Embryonic facial prominence (tissue), 1 donor: ENCODE measurements at regions not wholly inside any gene's neighbourhood (a gene's known extent, or its start where the extent isn't known, plus 50 kb on each side); places are given as distances from the start of the nearest gene placed in this dataset.
"Not testable (repeated sequence)": the region's sequence is repeated elsewhere in the genome, so short reads cannot be mapped to it uniquely, and the experiment has no call there.

Experiments
- DNase-seq: peaks from one replicate; pipeline ENCODE4 v3.0.0-alpha.2; 2016; ENCODE audit errors: extremely low spot score

- DNase-seq = no peak
Measured at GRCh38 chr1:118298397-118298796, 113.4 kb upstream of the SPAG17 start.

- DNase-seq = no peak
Measured at GRCh38 chr1:118297521-118297920, 112.5 kb upstream of the SPAG17 start.

- DNase-seq = no peak
Measured at GRCh38 chr1:118294875-118295642, 110.0 kb upstream of the SPAG17 start.

GRCh38 chr1:118291661-118292060, 106.6 kb upstream of the SPAG17 start:
- DNase-seq = no peak

- no peak for DNase-seq
Measured at GRCh38 chr1:118290571-118290970, 105.5 kb upstream of the SPAG17 start.

- no peak for DNase-seq
Measured at GRCh38 chr1:118290046-118290445, 105.0 kb upstream of the SPAG17 start.

GRCh38 chr1:118280656-118281055, 95.6 kb upstream of the SPAG17 start:
- not testable (repeated sequence) for DNase-seq

GRCh38 chr1:118275472-118276115, 90.6 kb upstream of the SPAG17 start:
- no peak for DNase-seq

GRCh38 chr1:118272884-118273283, 87.9 kb upstream of the SPAG17 start:
- no peak for DNase-seq

- no peak for DNase-seq
Measured at GRCh38 chr1:118271883-118272282, 86.9 kb upstream of the SPAG17 start.

GRCh38 chr1:118269598-118269997, 84.6 kb upstream of the SPAG17 start:
- DNase-seq = no peak

- no peak for DNase-seq
Measured at GRCh38 chr1:118266436-118266835, 81.4 kb upstream of the SPAG17 start.

GRCh38 chr1:118264343-118264742, 79.3 kb upstream of the SPAG17 start:
- DNase-seq = no peak

- DNase-seq = no peak
Measured at GRCh38 chr1:118262865-118263264, 77.8 kb upstream of the SPAG17 start.

GRCh38 chr1:118258975-118259374, 73.9 kb upstream of the SPAG17 start:
- DNase-seq = no peak

GRCh38 chr1:118257946-118258345, 72.9 kb upstream of the SPAG17 start:
- DNase-seq = no peak

GRCh38 chr1:118254491-118255425, 69.7 kb upstream of the SPAG17 start:
- DNase-seq = no peak

GRCh38 chr1:118254001-118254400, 69.0 kb upstream of the SPAG17 start:
- DNase-seq = no peak

GRCh38 chr1:118253053-118253915, 68.3 kb upstream of the SPAG17 start:
- DNase-seq = no peak

GRCh38 chr1:118252624-118253023, 67.6 kb upstream of the SPAG17 start:
- DNase-seq = no peak

- DNase-seq = no peak
Measured at GRCh38 chr1:118250232-118250631, 65.2 kb upstream of the SPAG17 start.
